ENCODE measurements at regions not wholly inside any gene's neighbourhood (a gene's known extent, or its start where the extent isn't known, plus 50 kb on each side); places are given as distances from the start of the nearest gene placed in this dataset.
"Not testable (repeated sequence)": the region's sequence is repeated elsewhere in the genome, so short reads cannot be mapped to it uniquely, and the experiment has no call there.

DNA sequence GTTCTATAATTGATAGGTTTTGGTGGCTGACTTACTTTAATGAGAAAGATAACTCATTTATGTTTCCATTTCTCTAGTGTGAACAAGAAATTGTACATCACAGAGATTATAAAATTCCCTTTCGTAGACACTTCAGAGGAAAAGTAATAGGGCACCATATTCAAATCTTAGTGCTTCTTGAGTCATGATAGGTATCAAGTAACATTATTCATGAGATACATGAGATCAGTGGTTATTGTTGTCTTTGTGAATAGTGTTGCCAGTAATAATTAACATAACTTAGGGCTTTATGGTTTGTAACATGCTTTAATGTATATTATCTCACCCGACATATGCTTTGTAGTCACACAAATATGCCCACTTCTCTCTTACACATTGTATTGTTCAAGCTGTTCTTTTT lies 73.7 kb upstream of the IL15 start:
- FAIRE-seq (no peak), DNase-seq (ENCODE audit: low read depth) (no peak)
- TF ChIP-seq, protein P1, sequence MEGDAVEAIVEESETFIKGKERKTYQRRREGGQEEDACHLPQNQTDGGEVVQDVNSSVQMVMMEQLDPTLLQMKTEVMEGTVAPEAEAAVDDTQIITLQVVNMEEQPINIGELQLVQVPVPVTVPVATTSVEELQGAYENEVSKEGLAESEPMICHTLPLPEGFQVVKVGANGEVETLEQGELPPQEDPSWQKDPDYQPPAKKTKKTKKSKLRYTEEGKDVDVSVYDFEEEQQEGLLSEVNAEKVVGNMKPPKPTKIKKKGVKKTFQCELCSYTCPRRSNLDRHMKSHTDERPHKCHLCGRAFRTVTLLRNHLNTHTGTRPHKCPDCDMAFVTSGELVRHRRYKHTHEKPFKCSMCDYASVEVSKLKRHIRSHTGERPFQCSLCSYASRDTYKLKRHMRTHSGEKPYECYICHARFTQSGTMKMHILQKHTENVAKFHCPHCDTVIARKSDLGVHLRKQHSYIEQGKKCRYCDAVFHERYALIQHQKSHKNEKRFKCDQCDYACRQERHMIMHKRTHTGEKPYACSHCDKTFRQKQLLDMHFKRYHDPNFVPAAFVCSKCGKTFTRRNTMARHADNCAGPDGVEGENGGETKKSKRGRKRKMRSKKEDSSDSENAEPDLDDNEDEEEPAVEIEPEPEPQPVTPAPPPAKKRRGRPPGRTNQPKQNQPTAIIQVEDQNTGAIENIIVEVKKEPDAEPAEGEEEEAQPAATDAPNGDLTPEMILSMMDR (IDR thresholded peaks at IDR 0.05; ENCODE audit: insufficient read depth, low read length, severe bottlenecking), result no peak

DNA sequence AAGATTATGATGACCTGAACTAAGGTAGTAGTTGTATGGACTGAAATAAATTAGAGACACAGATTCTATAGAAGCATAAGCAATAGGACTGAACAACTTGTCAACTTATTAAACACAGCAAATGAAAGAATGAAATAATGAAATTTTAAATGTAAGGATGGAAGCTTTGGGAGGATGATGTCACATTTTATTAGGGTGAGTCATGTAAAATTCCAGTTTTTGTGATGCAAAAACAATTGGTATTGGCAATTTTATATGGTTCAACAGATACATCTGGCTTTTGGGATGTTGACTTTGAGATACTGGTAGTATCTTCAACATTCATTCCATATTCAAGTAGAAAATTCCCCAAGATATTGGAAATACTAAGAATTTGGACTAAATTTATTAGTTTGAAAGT lies 72.7 kb upstream of the IL15 start:
- H3K36me3 ChIP-seq (ENCODE audit: control insufficient read depth, insufficient read depth, low read length), result no peaks in the 10 kb centered on the region
- H3K4me3 ChIP-seq (ENCODE audit: low read depth, low read length), result no peak overlapping the region
- no peak for FAIRE-seq
- no peaks in the 10 kb centered on the region for H3K27me3 ChIP-seq (ENCODE audit: control insufficient read depth, insufficient read depth, low read length)
- DNase-seq (ENCODE audit: low read depth), result no peak
- TF ChIP-seq, protein P1 (IDR thresholded peaks at IDR 0.05; ENCODE audit: insufficient read depth, low read length, severe bottlenecking), result no peak

More for the DNA sequence above, 73.7 kb upstream of the IL15 start:
- H3K36me3 ChIP-seq (ENCODE audit: control insufficient read depth, insufficient read depth, low read length), result no peaks in the 10 kb centered on the region
- no peaks in the 10 kb centered on the region for H3K27me3 ChIP-seq (ENCODE audit: control insufficient read depth, insufficient read depth, low read length)
- no peak overlapping the region for H3K4me3 ChIP-seq (ENCODE audit: low read depth, low read length)

GRCh38 chr4:141564961-141565360 lies 71.4 kb upstream of the IL15 start:
- H3K27me3 ChIP-seq (ENCODE audit: control insufficient read depth, insufficient read depth, low read length); FAIRE-seq; H3K36me3 ChIP-seq (ENCODE audit: control insufficient read depth, insufficient read depth, low read length); H3K4me3 ChIP-seq (ENCODE audit: low read depth, low read length); DNase-seq (ENCODE audit: low read depth): not testable (repeated sequence)

- FAIRE-seq (no peak), DNase-seq (ENCODE audit: low read depth) (peak; percentile 54)
- H3K4me3 ChIP-seq (ENCODE audit: low read depth, low read length), result no peak overlapping the region
- H3K36me3 ChIP-seq (ENCODE audit: control insufficient read depth, insufficient read depth, low read length), result no peaks in the 10 kb centered on the region
- TF ChIP-seq, protein P1 (IDR thresholded peaks at IDR 0.05; ENCODE audit: insufficient read depth, low read length, severe bottlenecking), result no peak
- no peaks in the 10 kb centered on the region for H3K27me3 ChIP-seq (ENCODE audit: control insufficient read depth, insufficient read depth, low read length)
Measured at GRCh38 chr4:141565379-141566089, 70.8 kb upstream of the IL15 start.

GRCh38 chr4:141567326-141567915 lies 69.0 kb upstream of the IL15 start:
- TF ChIP-seq, protein P1 (IDR thresholded peaks at IDR 0.05; ENCODE audit: insufficient read depth, low read length, severe bottlenecking), result no peak
- DNase-seq (ENCODE audit: low read depth) (no peak), FAIRE-seq (no peak)
- H3K4me3 ChIP-seq (ENCODE audit: low read depth, low read length), result no peak overlapping the region
- no peaks in the 10 kb centered on the region for H3K27me3 ChIP-seq (ENCODE audit: control insufficient read depth, insufficient read depth, low read length)
- H3K36me3 ChIP-seq (ENCODE audit: control insufficient read depth, insufficient read depth, low read length), result no peaks in the 10 kb centered on the region

DNA sequence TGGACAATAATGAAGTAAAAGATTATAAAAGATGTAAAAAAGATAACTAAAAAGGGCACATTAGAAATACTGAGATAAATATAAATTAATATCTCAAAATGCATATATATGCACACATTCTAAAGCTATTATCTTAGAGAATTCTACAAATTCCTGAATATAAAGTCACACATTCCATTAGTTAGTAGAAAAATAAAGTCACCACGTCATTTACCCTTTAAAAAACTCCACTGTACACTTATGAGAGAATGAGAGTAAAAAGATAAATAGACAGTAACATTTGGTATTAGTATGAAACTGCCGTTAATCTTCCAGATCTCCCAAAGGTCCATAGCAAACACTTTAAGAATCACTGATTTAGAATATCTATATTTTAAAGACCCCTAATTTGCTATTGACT lies 67.2 kb upstream of the IL15 start:
- no peak for FAIRE-seq
- H3K27me3 ChIP-seq (ENCODE audit: control insufficient read depth, insufficient read depth, low read length), result no peaks in the 10 kb centered on the region
- no peak overlapping the region for H3K4me3 ChIP-seq (ENCODE audit: low read depth, low read length)

More for the DNA sequence above, 67.2 kb upstream of the IL15 start:
- H3K36me3 ChIP-seq (ENCODE audit: control insufficient read depth, insufficient read depth, low read length), result no peaks in the 10 kb centered on the region
- TF ChIP-seq, protein P1 (IDR thresholded peaks at IDR 0.05; ENCODE audit: insufficient read depth, low read length, severe bottlenecking), result no peak
- DNase-seq (ENCODE audit: low read depth), result no peak
